Neural crest cell (in vitro differentiated cells): ENCODE measurements at regions not wholly inside any gene's neighbourhood (a gene's known extent, or its start where the extent isn't known, plus 50 kb on each side); places are given as distances from the start of the nearest gene placed in this dataset.

Experiments used
- DNase-seq: peaks from one replicate; pipeline ENCODE4 v3.0.0; 2021; ENCODE audit warnings: low read depth, mixed read lengths, low spot score
- H3K27ac Mint-ChIP-seq: one replicate; pipeline ENCODE4 v1.8.0; 2021; ENCODE audit warnings: mild to moderate bottlenecking, mixed read lengths; ENCODE audit not compliant: unreplicated experiment
- H3K27me3 Mint-ChIP-seq: 2 replicates; pipeline ENCODE4 v1.8.0; 2021; ENCODE audit warnings: low read depth, mild to moderate bottlenecking, mixed read lengths
- H3K36me3 Mint-ChIP-seq: 2 replicates; pipeline ENCODE4 v1.8.0; 2021; ENCODE audit warnings: low read depth, mild to moderate bottlenecking, mixed read lengths
- H3K4me1 Mint-ChIP-seq: 2 replicates; pipeline ENCODE4 v1.8.0; 2021; ENCODE audit warnings: mixed read lengths
- H3K4me3 Mint-ChIP-seq: one replicate; pipeline ENCODE4 v1.8.0; 2021; ENCODE audit warnings: mild to moderate bottlenecking, mixed read lengths
- H3K9me3 Mint-ChIP-seq: 2 replicates; pipeline ENCODE4 v1.8.0; 2021; ENCODE audit warnings: mixed read lengths
- CTCF ChIP-seq: fragments of 200-600 bp; sonication (generic); conservative IDR thresholded peaks from 2 replicates; pipeline ENCODE4 v1.5.0; 2021; ENCODE audit warnings: antibody characterized with exemption, mild to moderate bottlenecking

GRCh38 chr15:36392676-36393266 lies 186.7 kb upstream of the CDIN1 start:
- H3K27me3 Mint-ChIP-seq: no peaks in the 10 kb centered on the region
- no peaks in the 10 kb centered on the region for H3K4me1 Mint-ChIP-seq
- no peaks in the 10 kb centered on the region for H3K36me3 Mint-ChIP-seq
- no peak for DNase-seq
- H3K9me3 Mint-ChIP-seq: no peaks in the 10 kb centered on the region
- H3K4me3 Mint-ChIP-seq: no peak overlapping the region
- TF ChIP-seq CTCF: no peak
- no peak overlapping the region for H3K27ac Mint-ChIP-seq

GRCh38 chr15:36398212-36398611 lies 181.2 kb upstream of the CDIN1 start:
- Mint-ChIP-seq H3K4me1 (peaks cover under 1% of the 10 kb centered on the region), H3K9me3 (peaks cover 3% of the 10 kb centered on the region), H3K4me3 (no peak overlapping the region), H3K27me3 (no peaks in the 10 kb centered on the region), H3K36me3 (no peaks in the 10 kb centered on the region), H3K27ac (no peak overlapping the region)
- DNase-seq: no peak
- TF ChIP-seq CTCF: no peak

GRCh38 chr15:36399276-36399675 lies 180.2 kb upstream of the CDIN1 start:
- Mint-ChIP-seq H3K4me3 (no peak overlapping the region), H3K9me3 (peaks cover 3% of the 10 kb centered on the region), H3K27me3 (no peaks in the 10 kb centered on the region), H3K4me1 (peaks cover 7% of the 10 kb centered on the region), H3K36me3 (no peaks in the 10 kb centered on the region), H3K27ac (no peak overlapping the region)
- DNase-seq: no peak
- no peak for TF ChIP-seq CTCF

GRCh38 chr15:36400936-36401585 lies 178.4 kb upstream of the CDIN1 start:
- no peak for DNase-seq
- Mint-ChIP-seq H3K27me3 (no peaks in the 10 kb centered on the region), H3K36me3 (no peaks in the 10 kb centered on the region), H3K9me3 (peaks cover 3% of the 10 kb centered on the region), H3K4me3 (no peak overlapping the region), H3K27ac (no peak overlapping the region), H3K4me1 (peaks cover 10% of the 10 kb centered on the region)
- TF ChIP-seq CTCF: no peak

- H3K36me3 Mint-ChIP-seq: no peaks in the 10 kb centered on the region
- H3K9me3 Mint-ChIP-seq: peaks cover 3% of the 10 kb centered on the region
- H3K4me3 Mint-ChIP-seq: no peak overlapping the region
- TF ChIP-seq CTCF: no peak
- H3K27me3 Mint-ChIP-seq: no peaks in the 10 kb centered on the region
- peaks cover 15% of the 10 kb centered on the region for H3K4me1 Mint-ChIP-seq
- DNase-seq: no peak
- no peak overlapping the region for H3K27ac Mint-ChIP-seq
Observed at GRCh38 chr15:36401586-36401966, 177.8 kb upstream of the CDIN1 start.
